ENCODE measurements at regions not wholly inside any gene's neighbourhood (a gene's known extent, or its start where the extent isn't known, plus 50 kb on each side); places are given as distances from the start of the nearest gene placed in this dataset.

DNA sequence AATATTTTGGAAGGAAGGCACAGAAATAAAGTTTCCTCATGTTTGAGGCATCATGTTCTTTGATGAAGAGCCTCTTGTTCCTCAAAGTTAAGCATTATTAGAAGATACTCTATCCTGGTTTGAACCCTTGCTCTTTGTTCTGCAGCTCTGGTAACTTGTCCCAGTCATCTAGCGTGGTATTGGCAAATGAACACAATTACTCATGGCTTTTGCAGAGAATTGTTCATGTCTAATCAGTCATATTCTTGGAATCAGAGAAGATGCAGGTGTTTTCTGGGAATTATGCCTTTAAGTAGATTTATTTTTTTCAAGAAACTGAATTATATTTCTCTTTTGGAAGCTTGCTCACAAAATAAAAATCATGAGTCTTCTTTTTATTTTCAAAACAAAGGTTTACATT is 52.9 kb upstream of the HPGDS start:
- no peak for DNase-seq

DNA sequence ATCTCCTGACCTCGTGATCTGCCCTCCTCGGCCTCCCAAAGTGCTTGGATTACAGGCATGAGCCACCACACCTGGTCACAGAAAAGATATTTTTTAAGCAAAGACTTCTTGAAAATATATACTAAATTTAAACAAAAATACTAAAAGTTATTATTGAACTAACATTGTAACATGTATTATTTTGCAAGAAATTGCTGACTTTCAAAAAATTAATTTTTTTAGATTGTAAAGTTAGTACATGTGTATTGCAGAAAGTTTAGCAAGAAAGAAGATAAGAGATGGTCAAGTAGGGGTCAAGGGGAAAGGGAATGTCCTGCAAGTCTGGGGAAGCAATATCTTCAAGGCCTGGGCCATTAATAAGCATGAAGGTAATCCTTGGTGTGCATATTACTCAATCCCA is 54.3 kb upstream of the HPGDS start:
- DNase-seq = no peak

DNA sequence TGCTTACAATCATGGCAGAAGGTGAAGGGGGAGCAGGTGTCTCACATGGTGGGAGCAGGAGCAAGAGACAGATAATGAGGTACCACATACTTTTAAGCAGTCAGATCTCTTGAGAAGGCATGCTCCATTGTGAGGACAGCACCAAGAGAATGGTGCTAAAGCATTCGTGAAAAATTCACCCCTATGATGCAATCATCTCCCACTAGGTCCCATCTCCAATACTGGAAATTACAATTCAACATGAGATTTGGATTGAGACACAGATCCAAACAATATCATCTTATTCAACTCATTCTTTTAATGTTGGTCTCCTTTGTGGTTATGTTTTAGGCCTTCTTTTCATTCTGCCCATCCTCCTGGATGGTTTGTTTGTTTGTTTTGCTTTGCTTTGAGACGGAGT is 54.1 kb upstream of the PDLIM5 start:
- DNase-seq = no peak

DNA sequence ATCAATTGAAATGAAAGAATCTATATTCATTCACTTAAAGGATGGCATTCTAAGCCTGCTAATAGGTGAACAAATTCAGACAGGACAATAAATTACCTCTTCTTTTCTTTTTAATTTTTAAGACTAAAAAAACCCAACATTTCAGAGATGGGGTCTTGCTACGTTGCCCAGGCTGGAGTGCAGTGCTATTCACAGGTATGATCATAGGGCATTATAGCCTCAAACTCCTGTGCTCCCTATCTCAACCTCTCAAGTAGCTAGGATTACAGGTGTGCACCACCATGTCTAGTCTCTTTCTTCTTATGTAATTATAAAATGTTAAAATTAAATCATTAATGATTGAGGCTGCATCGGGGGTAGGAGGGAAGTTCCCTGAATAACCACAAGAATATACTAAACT is 52.5 kb upstream of the PDLIM5 start:
- no peak for DNase-seq

DNA sequence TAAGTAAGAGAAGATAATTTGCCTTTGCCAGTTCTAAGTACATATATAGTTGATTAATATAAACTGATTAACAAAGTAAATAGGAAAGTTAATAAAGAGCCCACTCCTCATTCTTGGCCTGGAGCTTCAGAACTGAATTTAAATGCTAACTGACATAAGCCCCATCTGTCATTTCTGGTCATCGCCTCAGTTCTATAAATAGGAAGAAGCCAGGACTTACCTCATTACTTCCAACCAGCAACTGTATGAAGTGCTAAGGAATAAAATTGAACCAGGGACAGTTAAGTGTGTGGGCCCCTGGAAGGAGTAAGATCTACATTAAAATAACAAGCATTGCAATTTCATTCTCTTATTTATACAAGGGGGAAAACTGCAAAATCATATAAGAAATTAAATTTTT is 52.0 kb upstream of the PDLIM5 start:
- peak; percentile 77 for DNase-seq

DNA sequence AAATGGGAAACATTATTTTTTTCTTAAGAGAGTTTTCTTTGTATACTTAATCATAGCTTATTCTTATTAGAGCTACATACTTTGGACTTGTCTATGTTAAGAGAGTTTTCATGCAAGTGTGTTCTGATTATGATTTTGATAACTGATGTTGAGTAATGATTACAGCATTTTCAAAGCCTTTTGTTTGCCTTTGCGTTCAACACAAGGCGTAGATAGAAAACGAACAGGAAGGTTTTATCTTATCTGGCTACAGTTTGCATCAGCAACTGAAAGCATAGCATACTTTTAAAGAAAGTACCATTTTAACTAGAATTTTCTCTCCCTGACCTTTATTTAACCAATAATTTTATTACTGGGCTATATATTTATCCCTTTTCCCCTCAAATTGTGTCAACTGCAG is 51.6 kb upstream of the PDLIM5 start:
- DNase-seq = no peak

Measured in NCI-H82 (cell line).